Loucy (cell line): ENCODE measurements at regions not wholly inside any gene's neighbourhood (a gene's known extent, or its start where the extent isn't known, plus 50 kb on each side); places are given as distances from the start of the nearest gene placed in this dataset.

Experiments
- H2AFZ ChIP-seq: fragments of 200-600 bp; sonication (generic); 2 replicates; pipeline ENCODE4 v1.6.0; 2016; ENCODE audit warnings: antibody characterized with exemption, mild to moderate bottlenecking, low read length, moderate library complexity
- H3F3A ChIP-seq: fragments of 200-600 bp; 2 replicates; pipeline ENCODE4 v1.6.0; 2016; ENCODE audit warnings: antibody characterized with exemption, low read depth, mild to moderate bottlenecking
- H3K27me3 ChIP-seq: fragments of 200-600 bp; sonication (generic); 2 replicates; pipeline ENCODE4 v1.6.1; 2014; ENCODE audit warnings: low read length, mild to moderate bottlenecking; ENCODE audit not compliant: insufficient read depth, poor library complexity, severe bottlenecking
- H3K36me3 ChIP-seq: fragments of 200-600 bp; sonication (generic); 2 replicates; pipeline ENCODE4 v1.6.1; 2016; ENCODE audit warnings: low read length; ENCODE audit not compliant: insufficient read depth
- H3K4me1 ChIP-seq: fragments of 200-600 bp; sonication (generic); 2 replicates; pipeline ENCODE4 v1.5.1; 2014; ENCODE audit warnings: low read length, mild to moderate bottlenecking; ENCODE audit not compliant: insufficient read depth, poor library complexity, severe bottlenecking
- H3K4me2 ChIP-seq: fragments of 200-600 bp; sonication (generic); 2 replicates; pipeline ENCODE4 v1.6.0; 2014; ENCODE audit warnings: antibody characterized with exemption, low read length, low read depth, mild to moderate bottlenecking; ENCODE audit not compliant: poor library complexity, severe bottlenecking
- H3K4me3 ChIP-seq: fragments of 200-600 bp; sonication (generic); 2 replicates; pipeline ENCODE4 v1.5.1; 2014; ENCODE audit warnings: low read length, mild to moderate bottlenecking, mixed read lengths; ENCODE audit not compliant: poor library complexity, severe bottlenecking
- H3K79me2 ChIP-seq: fragments of 200-600 bp; sonication (generic); 2 replicates; pipeline ENCODE4 v1.6.1; 2014; ENCODE audit warnings: low read length; ENCODE audit not compliant: insufficient read depth
- H3K9ac ChIP-seq: fragments of 200-600 bp; sonication (generic); 2 replicates; pipeline ENCODE4 v1.6.0; 2014; ENCODE audit warnings: mild to moderate bottlenecking, low read depth, low read length, moderate library complexity; ENCODE audit not compliant: poor library complexity, severe bottlenecking
- H3K9me2 ChIP-seq: fragments of 200-600 bp; sonication (generic); replicated peaks from 2 replicates; pipeline ENCODE4 v1.6.1; 2016; ENCODE audit warnings: low read depth, low read length, mixed read lengths
- H3K9me3 ChIP-seq: fragments of 200-600 bp; sonication (generic); 2 replicates; pipeline ENCODE4 v1.6.1; 2014; ENCODE audit warnings: mild to moderate bottlenecking, antibody characterized with exemption, low read length, low read depth; ENCODE audit not compliant: insufficient read depth
- H4K20me1 ChIP-seq: fragments of 200-600 bp; sonication (generic); 2 replicates; pipeline ENCODE4 v1.6.0; 2014; ENCODE audit warnings: antibody characterized with exemption, low read length, mild to moderate bottlenecking; ENCODE audit not compliant: insufficient read depth, poor library complexity, severe bottlenecking
- EZH2phosphoT487 ChIP-seq: fragments of 200-600 bp; IDR thresholded peaks from 2 replicates; pipeline ENCODE4 v1.6.1; 2018; ENCODE audit warnings: antibody characterized with exemption, mild to moderate bottlenecking, moderate library complexity, borderline replicate concordance
- TF ChIP-seq, protein P1 (sequence below): fragments of 200-600 bp; sonication (generic); conservative IDR thresholded peaks from 2 replicates; pipeline ENCODE4 v1.5.1; 2014; ENCODE audit warnings: mild to moderate bottlenecking, antibody characterized with exemption, low read length

DNA sequence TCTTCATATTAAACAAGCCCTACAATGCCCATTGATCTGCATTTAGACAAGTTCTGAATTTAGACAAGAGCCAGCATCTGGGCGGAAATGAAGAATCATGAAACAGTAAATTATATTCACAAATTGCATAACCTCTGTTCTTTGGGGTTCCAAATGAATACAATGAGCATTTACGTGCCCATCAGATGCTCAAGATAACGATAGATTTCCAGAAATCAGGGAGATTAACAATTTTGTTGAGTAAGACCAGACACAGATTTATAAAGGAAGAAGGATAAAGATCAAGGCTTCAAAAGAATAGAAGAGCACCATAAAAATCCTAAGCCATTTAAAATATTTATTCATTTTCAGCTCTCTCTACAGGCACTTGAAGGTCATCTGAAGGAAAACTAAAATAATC lies 59.7 kb upstream of the CDH20 start:
- Histone ChIP-seq H3K9me2 (no peaks in the 10 kb centered on the region), H3K4me1 (no peaks in the 10 kb centered on the region), H3K36me3 (no peaks in the 10 kb centered on the region), H4K20me1 (no peaks in the 10 kb centered on the region), H3K4me3 (no peak overlapping the region), H2AFZ (no peak overlapping the region), H3K4me2 (no peak overlapping the region), H3K79me2 (no peaks in the 10 kb centered on the region), H3K9me3 (no peaks in the 10 kb centered on the region), H3K9ac (no peak overlapping the region), H3F3A (no peaks in the 10 kb centered on the region), H3K27me3 (no peaks in the 10 kb centered on the region)
- TF ChIP-seq, protein P1, sequence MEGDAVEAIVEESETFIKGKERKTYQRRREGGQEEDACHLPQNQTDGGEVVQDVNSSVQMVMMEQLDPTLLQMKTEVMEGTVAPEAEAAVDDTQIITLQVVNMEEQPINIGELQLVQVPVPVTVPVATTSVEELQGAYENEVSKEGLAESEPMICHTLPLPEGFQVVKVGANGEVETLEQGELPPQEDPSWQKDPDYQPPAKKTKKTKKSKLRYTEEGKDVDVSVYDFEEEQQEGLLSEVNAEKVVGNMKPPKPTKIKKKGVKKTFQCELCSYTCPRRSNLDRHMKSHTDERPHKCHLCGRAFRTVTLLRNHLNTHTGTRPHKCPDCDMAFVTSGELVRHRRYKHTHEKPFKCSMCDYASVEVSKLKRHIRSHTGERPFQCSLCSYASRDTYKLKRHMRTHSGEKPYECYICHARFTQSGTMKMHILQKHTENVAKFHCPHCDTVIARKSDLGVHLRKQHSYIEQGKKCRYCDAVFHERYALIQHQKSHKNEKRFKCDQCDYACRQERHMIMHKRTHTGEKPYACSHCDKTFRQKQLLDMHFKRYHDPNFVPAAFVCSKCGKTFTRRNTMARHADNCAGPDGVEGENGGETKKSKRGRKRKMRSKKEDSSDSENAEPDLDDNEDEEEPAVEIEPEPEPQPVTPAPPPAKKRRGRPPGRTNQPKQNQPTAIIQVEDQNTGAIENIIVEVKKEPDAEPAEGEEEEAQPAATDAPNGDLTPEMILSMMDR: no peak
- TF ChIP-seq EZH2phosphoT487: no peak

DNA sequence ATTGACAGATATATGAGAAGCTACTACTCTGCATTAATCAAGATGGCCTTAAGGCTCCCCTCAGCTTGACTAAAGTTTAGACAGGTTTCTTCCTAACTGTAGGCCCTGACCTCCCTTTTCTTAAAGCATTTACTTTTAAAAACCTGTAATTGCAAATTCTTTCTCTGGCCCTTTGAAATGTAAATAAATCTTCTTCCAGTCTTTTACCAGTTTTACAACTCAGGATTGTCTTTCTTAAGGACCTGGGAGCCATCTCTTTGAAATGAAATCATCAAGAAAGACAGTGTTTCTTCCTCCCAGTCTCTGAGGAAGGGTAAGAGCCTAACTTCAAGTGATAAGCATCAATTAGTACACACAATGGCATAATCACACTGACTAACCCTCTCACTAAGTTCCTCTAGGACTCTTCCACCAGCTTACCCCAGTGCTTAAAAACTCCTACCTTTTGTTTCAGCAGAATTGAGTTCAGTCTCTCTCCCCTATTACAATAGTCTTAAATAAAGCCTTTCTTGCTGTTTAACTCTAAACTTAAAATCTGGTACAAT lies 58.7 kb upstream of the CDH20 start:
- no peaks in the 10 kb centered on the region for H3K9me3 ChIP-seq
- no peaks in the 10 kb centered on the region for H3F3A ChIP-seq
- H3K9ac ChIP-seq: no peak overlapping the region
- H3K9me2 ChIP-seq: no peaks in the 10 kb centered on the region
- TF ChIP-seq EZH2phosphoT487: no peak
- TF ChIP-seq, protein P1: no peak
- no peak overlapping the region for H3K4me3 ChIP-seq
- H3K4me1 ChIP-seq: no peaks in the 10 kb centered on the region
- no peaks in the 10 kb centered on the region for H3K79me2 ChIP-seq
- no peaks in the 10 kb centered on the region for H4K20me1 ChIP-seq
- no peaks in the 10 kb centered on the region for H3K36me3 ChIP-seq
- no peak overlapping the region for H2AFZ ChIP-seq
- no peaks in the 10 kb centered on the region for H3K27me3 ChIP-seq
- no peak overlapping the region for H3K4me2 ChIP-seq

DNA sequence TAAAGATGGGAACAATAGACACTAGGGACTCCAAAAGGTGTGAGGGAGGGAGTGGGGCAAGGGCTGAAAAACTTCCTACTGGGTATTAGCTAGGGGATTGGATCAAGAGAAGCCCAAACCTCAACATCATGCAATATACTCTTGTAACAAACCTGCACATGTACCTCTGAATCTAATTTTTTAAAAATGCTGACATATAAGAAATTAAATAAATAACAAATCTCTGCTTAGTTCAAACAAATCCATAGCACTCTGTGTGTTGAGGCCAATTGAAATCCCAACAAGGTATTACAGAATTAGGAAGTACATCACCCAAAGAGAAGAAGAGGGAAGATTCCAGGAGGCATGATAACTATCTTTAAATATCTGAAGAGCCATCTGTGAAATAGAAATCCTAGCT lies 55.4 kb upstream of the CDH20 start:
- H3K9ac ChIP-seq: no peak overlapping the region
- H3K9me2 ChIP-seq: 0 out of 2 replicates have a peak, but pooled peaks cover 5% of the 10 kb centered on the region
- no peaks in the 10 kb centered on the region for H3K9me3 ChIP-seq
- H3K4me1 ChIP-seq: no peaks in the 10 kb centered on the region
- no peak overlapping the region for H2AFZ ChIP-seq
- H3K36me3 ChIP-seq: no peaks in the 10 kb centered on the region
- no peaks in the 10 kb centered on the region for H3F3A ChIP-seq
- H3K27me3 ChIP-seq: no peaks in the 10 kb centered on the region
- no peaks in the 10 kb centered on the region for H3K79me2 ChIP-seq
- no peak overlapping the region for H3K4me3 ChIP-seq
- H4K20me1 ChIP-seq: no peaks in the 10 kb centered on the region
- H3K4me2 ChIP-seq: no peak overlapping the region
- TF ChIP-seq, protein P1: no peak
- TF ChIP-seq EZH2phosphoT487: no peak
